Lower leg skin (tissue), 3 donors: ENCODE measurements at regions not wholly inside any gene's neighbourhood (a gene's known extent, or its start where the extent isn't known, plus 50 kb on each side); places are given as distances from the start of the nearest gene placed in this dataset.

Experiments used
- CTCF ChIP-seq, 3 donors: fragments of 450-650 bp; IDR thresholded peaks; one replicate each; pipeline ENCODE4 v1.5.1; 2016; ENCODE audit warnings: antibody characterized with exemption in 3 of 3, mild to moderate bottlenecking in 3 of 3, moderate library complexity in 2 of 3
- POLR2A ChIP-seq, 2 donors: fragments of 450-650 bp; IDR thresholded peaks; one replicate each; pipeline ENCODE4 v1.6.1; 2016 to 2017; ENCODE audit warnings: antibody characterized with exemption in 2 of 2, mild to moderate bottlenecking in 1 of 2, moderate library complexity in 1 of 2

- no peak for TF ChIP-seq CTCF (IDR thresholded peaks at IDR 0.05)
- TF ChIP-seq POLR2A (IDR thresholded peaks at IDR 0.05), result no peak
Measured at GRCh38 chr11:91871791-91872190, 352.8 kb upstream of the FAT3 start.
